ENCODE measurements at regions not wholly inside any gene's neighbourhood (a gene's known extent, or its start where the extent isn't known, plus 50 kb on each side); places are given as distances from the start of the nearest gene placed in this dataset.

DNA sequence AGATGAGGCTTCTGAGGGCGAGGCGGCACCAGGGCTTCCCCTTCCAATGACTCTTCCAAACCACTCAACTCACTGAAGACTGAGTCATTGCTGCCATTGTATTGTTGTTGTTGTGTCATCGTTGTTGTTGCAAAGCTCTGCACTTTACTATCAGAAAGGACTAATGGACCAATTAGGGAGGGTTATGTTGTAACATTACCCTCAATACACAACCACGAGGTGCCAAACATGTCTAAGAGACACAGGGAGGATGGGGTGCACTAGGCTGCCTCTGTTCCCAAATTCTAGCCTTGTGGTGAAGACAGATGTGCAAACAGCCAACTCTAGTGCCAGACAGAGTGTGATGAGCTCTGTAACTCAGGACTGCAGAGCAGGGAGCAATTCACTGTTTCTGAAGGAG, 1075.2 kb downstream of the UQCRFS1 start:
- Histone ChIP-seq H3K27me3 (replicated peaks in 1 of 2; ENCODE audit: control insufficient read depth in 2 of 2, insufficient read depth in 2 of 2, low read length in 1 of 2) (no peaks in the 10 kb centered on the region), H3K4me2 (ENCODE audit: control insufficient read depth, insufficient read depth) (no peak overlapping the region), H3K27ac (ENCODE audit: control insufficient read depth, insufficient read depth) (no peak overlapping the region), H3K4me3 (no peak overlapping the region), H3K9ac (ENCODE audit: control insufficient read depth, insufficient read depth, low read length) (no peak overlapping the region), H3K79me2 (ENCODE audit: control insufficient read depth, insufficient read depth, low read length) (no peaks in the 10 kb centered on the region), H3K4me1 (ENCODE audit: control insufficient read depth, insufficient read depth, low read length) (no peaks in the 10 kb centered on the region), H3K9me3 (replicated peaks; ENCODE audit: control insufficient read depth, insufficient read depth, low read length) (no peaks in the 10 kb centered on the region; the same call in 2 of the 3 replicates), H2AFZ (ENCODE audit: control insufficient read depth, low read depth, low read length) (no peak overlapping the region), H4K20me1 (ENCODE audit: control insufficient read depth, insufficient read depth) (no peaks in the 10 kb centered on the region), H3K36me3 (ENCODE audit: control insufficient read depth in 2 of 2, insufficient read depth in 2 of 2, low read length in 1 of 2) (no peaks in the 10 kb centered on the region)
- ATAC-seq (no peak), FAIRE-seq (no peak), DNase-seq (ENCODE audit: low read depth, low spot score) (no peak)
- intact Hi-C loops (cut with micrococcal nuclease; ENCODE audit: unreplicated experiment) (no loop called here), in situ Hi-C loops (cut with MboI) (no loop called here)
- ChIA-PET CTCF (no interaction called here), SMC1A (ENCODE audit: uncharacterized antibody, unreplicated experiment) (interaction anchor here (1.4 to 3.3 kb wide), 3 partner anchors 9 to 13 kb away, joined by 4 to 17 read pairs (median 4); no protein-coding TSS in a partner anchor), POLR2A (interaction anchor here (1.2 kb wide), 1 partner anchor 11 kb away, joined by 3 read pairs; no protein-coding TSS in a partner anchor), RAD21 (ENCODE audit: unreplicated experiment) (no interaction called here)
- BruUV-seq (replicated peaks) = no TSS peak
- TF ChIP-seq JUNB (IDR thresholded peaks at IDR 0.05) = no peak
- no peak for TF ChIP-seq BHLHE40 (IDR thresholded peaks at IDR 0.05; ENCODE audit: borderline replicate concordance in 1 of 2, low read depth in 2 of 2, low read length in 1 of 2)
- TF ChIP-seq, protein P1, sequence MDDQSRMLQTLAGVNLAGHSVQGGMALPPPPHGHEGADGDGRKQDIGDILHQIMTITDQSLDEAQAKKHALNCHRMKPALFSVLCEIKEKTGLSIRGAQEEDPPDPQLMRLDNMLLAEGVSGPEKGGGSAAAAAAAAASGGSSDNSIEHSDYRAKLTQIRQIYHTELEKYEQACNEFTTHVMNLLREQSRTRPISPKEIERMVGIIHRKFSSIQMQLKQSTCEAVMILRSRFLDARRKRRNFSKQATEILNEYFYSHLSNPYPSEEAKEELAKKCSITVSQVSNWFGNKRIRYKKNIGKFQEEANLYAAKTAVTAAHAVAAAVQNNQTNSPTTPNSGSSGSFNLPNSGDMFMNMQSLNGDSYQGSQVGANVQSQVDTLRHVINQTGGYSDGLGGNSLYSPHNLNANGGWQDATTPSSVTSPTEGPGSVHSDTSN (IDR thresholded peaks at IDR 0.05; ENCODE audit: insufficient replicate concordance, low read depth, low read length) = no peak
- no peak for TF ChIP-seq RFX5 (IDR thresholded peaks at IDR 0.05; ENCODE audit: low read depth, low read length)
- 40% methylated on average over 4 of the region's 4 CpGs for WGBS (ENCODE audit: insufficient coverage, insufficient replicate concordance, low lambda C conversion rate, missing lambda C conversion rate)

DNA sequence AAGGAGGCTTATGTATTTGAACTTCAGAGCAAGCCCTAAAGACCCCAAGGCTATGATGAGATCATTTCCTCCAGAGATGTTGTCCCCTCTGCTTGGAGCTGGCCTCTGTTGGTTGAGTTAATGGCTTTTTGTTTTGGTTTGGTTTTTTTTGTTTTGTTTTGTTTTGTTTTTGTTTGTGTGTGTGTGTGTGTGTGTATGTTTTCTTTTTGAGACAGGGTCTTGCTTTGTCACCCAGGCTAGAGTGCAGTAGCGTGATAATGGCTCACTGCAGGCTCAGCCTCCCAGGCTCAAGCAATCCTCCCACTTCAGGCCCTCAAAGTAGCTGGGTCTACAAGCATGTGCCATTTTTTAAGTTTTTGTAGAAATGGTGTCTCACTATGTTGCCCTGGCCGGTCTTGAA, 1076.2 kb downstream of the UQCRFS1 start:
- Histone ChIP-seq H3K36me3 (ENCODE audit: control insufficient read depth in 2 of 2, insufficient read depth in 2 of 2, low read length in 1 of 2) (no peaks in the 10 kb centered on the region), H3K4me1 (ENCODE audit: control insufficient read depth, insufficient read depth, low read length) (no peaks in the 10 kb centered on the region), H3K9me3 (replicated peaks; ENCODE audit: control insufficient read depth, insufficient read depth, low read length) (no peaks in the 10 kb centered on the region; the same call in 2 of the 3 replicates), H3K4me2 (ENCODE audit: control insufficient read depth, insufficient read depth) (no peak overlapping the region), H2AFZ (ENCODE audit: control insufficient read depth, low read depth, low read length) (no peak overlapping the region), H3K27ac (ENCODE audit: control insufficient read depth, insufficient read depth) (no peak overlapping the region), H4K20me1 (ENCODE audit: control insufficient read depth, insufficient read depth) (no peaks in the 10 kb centered on the region), H3K27me3 (replicated peaks in 1 of 2; ENCODE audit: control insufficient read depth in 2 of 2, insufficient read depth in 2 of 2, low read length in 1 of 2) (no peaks in the 10 kb centered on the region), H3K4me3 (no peak overlapping the region), H3K79me2 (ENCODE audit: control insufficient read depth, insufficient read depth, low read length) (no peaks in the 10 kb centered on the region), H3K9ac (ENCODE audit: control insufficient read depth, insufficient read depth, low read length) (no peak overlapping the region)
- BruUV-seq (replicated peaks) = no TSS peak
- SMC1A ChIA-PET (ENCODE audit: uncharacterized antibody, unreplicated experiment) = interaction anchor here (1.4 to 3.3 kb wide), 3 partner anchors 10 to 14 kb away, joined by 4 to 17 read pairs (median 4); no protein-coding TSS in a partner anchor
- FAIRE-seq (no peak), DNase-seq (ENCODE audit: low read depth, low spot score) (no peak), ATAC-seq (no peak)
- 0% methylated on average over 2 of the region's 2 CpGs for WGBS (ENCODE audit: insufficient coverage, insufficient replicate concordance, low lambda C conversion rate, missing lambda C conversion rate)
- CTCF ChIA-PET = interaction anchor here (1.4 to 1.7 kb wide), 2 partner anchors 9 to 10 kb away, joined by 3 to 4 read pairs; no protein-coding TSS in a partner anchor
- intact Hi-C loops (cut with micrococcal nuclease; ENCODE audit: unreplicated experiment) = no loop called here
- POLR2A ChIA-PET = interaction anchor here (0.8 to 1.2 kb wide), 3 partner anchors 10 to 83 kb away, joined by 3 read pairs; no protein-coding TSS in a partner anchor
- in situ Hi-C loops (cut with MboI) = no loop called here
- RAD21 ChIA-PET (ENCODE audit: unreplicated experiment) = no interaction called here
- TF ChIP-seq, protein P2, sequence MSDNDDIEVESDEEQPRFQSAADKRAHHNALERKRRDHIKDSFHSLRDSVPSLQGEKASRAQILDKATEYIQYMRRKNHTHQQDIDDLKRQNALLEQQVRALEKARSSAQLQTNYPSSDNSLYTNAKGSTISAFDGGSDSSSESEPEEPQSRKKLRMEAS (IDR thresholded peaks at IDR 0.05; ENCODE audit: low read depth, low read length) = no peak
- TF ChIP-seq HDAC2 (IDR thresholded peaks at IDR 0.05) = no peak
- TF ChIP-seq SUZ12 (IDR thresholded peaks at IDR 0.05; ENCODE audit: unreplicated experiment) = no peak
- TF ChIP-seq, protein P3, sequence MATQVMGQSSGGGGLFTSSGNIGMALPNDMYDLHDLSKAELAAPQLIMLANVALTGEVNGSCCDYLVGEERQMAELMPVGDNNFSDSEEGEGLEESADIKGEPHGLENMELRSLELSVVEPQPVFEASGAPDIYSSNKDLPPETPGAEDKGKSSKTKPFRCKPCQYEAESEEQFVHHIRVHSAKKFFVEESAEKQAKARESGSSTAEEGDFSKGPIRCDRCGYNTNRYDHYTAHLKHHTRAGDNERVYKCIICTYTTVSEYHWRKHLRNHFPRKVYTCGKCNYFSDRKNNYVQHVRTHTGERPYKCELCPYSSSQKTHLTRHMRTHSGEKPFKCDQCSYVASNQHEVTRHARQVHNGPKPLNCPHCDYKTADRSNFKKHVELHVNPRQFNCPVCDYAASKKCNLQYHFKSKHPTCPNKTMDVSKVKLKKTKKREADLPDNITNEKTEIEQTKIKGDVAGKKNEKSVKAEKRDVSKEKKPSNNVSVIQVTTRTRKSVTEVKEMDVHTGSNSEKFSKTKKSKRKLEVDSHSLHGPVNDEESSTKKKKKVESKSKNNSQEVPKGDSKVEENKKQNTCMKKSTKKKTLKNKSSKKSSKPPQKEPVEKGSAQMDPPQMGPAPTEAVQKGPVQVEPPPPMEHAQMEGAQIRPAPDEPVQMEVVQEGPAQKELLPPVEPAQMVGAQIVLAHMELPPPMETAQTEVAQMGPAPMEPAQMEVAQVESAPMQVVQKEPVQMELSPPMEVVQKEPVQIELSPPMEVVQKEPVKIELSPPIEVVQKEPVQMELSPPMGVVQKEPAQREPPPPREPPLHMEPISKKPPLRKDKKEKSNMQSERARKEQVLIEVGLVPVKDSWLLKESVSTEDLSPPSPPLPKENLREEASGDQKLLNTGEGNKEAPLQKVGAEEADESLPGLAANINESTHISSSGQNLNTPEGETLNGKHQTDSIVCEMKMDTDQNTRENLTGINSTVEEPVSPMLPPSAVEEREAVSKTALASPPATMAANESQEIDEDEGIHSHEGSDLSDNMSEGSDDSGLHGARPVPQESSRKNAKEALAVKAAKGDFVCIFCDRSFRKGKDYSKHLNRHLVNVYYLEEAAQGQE (IDR thresholded peaks at IDR 0.05; ENCODE audit: low read depth, low read length) = no peak
